CD14-positive monocyte (primary cell): ENCODE measurements at regions not wholly inside any gene's neighbourhood (a gene's known extent, or its start where the extent isn't known, plus 50 kb on each side); places are given as distances from the start of the nearest gene placed in this dataset.

Source experiments
- DNase-seq, 3 donors: peaks; one replicate each; pipeline ENCODE4 v3.0.0-alpha.2; 2011 to 2022
- H2AFZ ChIP-seq: 2 replicates; pipeline ENCODE4 v1.6.0; 2012; ENCODE audit warnings: mild to moderate bottlenecking, low read depth, low read length, inconsistent platforms; ENCODE audit not compliant: insufficient read depth, poor library complexity, severe bottlenecking
- H3K27ac ChIP-seq, 2 donors: 1 replicate in 1 of 2; 2 replicates in 1 of 2; pipeline ENCODE4 v1.5.1; 2012 to 2013; ENCODE audit warnings: low read length in 2 of 2, control low read depth in 1 of 2, inconsistent platforms in 1 of 2, low read depth in 1 of 2, mild to moderate bottlenecking in 1 of 2
- H3K27me3 ChIP-seq, 2 donors: one replicate each; pipeline versions ENCODE4 v1.6.0 to v1.6.1; 2011 to 2013; ENCODE audit warnings: low read length in 2 of 2; ENCODE audit not compliant: control insufficient read depth in 2 of 2, insufficient read depth in 2 of 2
- H3K36me3 ChIP-seq, 2 donors: replicated peaks in 1 of 2; 1 replicate in 1 of 2; 2 replicates in 1 of 2; pipeline versions ENCODE4 v1.5.1 to v1.6.1; 2012 to 2013; ENCODE audit warnings: low read length in 2 of 2, control low read depth in 1 of 2, inconsistent platforms in 1 of 2, mild to moderate bottlenecking in 1 of 2; ENCODE audit not compliant: insufficient read depth in 2 of 2, control insufficient read depth in 1 of 2
- H3K4me1 ChIP-seq, 2 donors: 1 replicate in 1 of 2; 2 replicates in 1 of 2; pipeline versions ENCODE4 v1.5.1 to v1.6.1; 2012 to 2013; ENCODE audit warnings: low read length in 2 of 2, control low read depth in 1 of 2, inconsistent platforms in 1 of 2, mild to moderate bottlenecking in 1 of 2, moderate library complexity in 1 of 2; ENCODE audit not compliant: insufficient read depth in 2 of 2, control insufficient read depth in 1 of 2
- H3K4me2 ChIP-seq: replicated peaks from 2 replicates; pipeline ENCODE3; 2012; ENCODE audit warnings: low read length, moderate library complexity, mild to moderate bottlenecking; ENCODE audit not compliant: poor library complexity, severe bottlenecking; ENCODE audit errors: extremely low read depth
- H3K4me3 ChIP-seq, 3 experiments: fragments of 200-600 bp in 1 of 3; sonication (generic) in 1 of 3; replicated peaks in 1 of 3; 1 replicate in 2 of 3; 2 replicates in 1 of 3; pipeline ENCODE4 v1.5.1; 2011 to 2013; ENCODE audit warnings: low read length in 3 of 3, mild to moderate bottlenecking in 3 of 3, control low read depth in 2 of 3, low read depth in 2 of 3, inconsistent platforms in 1 of 3, moderate library complexity in 1 of 3
- H3K79me2 ChIP-seq: 2 replicates; pipeline ENCODE4 v1.6.0; 2012; ENCODE audit warnings: mild to moderate bottlenecking, control low read depth, inconsistent platforms, low read length, moderate library complexity; ENCODE audit not compliant: insufficient read depth
- H3K9ac ChIP-seq: 2 replicates; pipeline ENCODE4 v1.6.0; 2017; ENCODE audit warnings: low read length, mild to moderate bottlenecking; ENCODE audit not compliant: insufficient read depth, poor library complexity, severe bottlenecking
- H3K9me3 ChIP-seq, 2 donors: replicated peaks in 1 of 2; 1 replicate in 1 of 2; 2 replicates in 1 of 2; pipeline versions ENCODE4 v1.5.1 to v1.6.1; 2012 to 2013; ENCODE audit warnings: low read length in 2 of 2, control low read depth in 1 of 2; ENCODE audit not compliant: control insufficient read depth in 1 of 2, insufficient read depth in 1 of 2
- H4K20me1 ChIP-seq: 2 replicates; pipeline ENCODE4 v1.6.0; 2012; ENCODE audit warnings: mild to moderate bottlenecking, low read length, control low read depth, moderate library complexity; ENCODE audit not compliant: insufficient read depth
- H3K27ac Mint-ChIP-seq, 7 donors: one replicate each; pipeline ENCODE4 v1.8.0; 2020; ENCODE audit warnings: mild to moderate bottlenecking in 7 of 7, mixed read lengths in 7 of 7, moderate library complexity in 6 of 7, inconsistent platforms in 2 of 7
- H3K27me3 Mint-ChIP-seq, 3 donors: one replicate each; pipeline ENCODE4 v1.8.0; 2021 to 2022; ENCODE audit warnings: low read depth in 3 of 3, mild to moderate bottlenecking in 3 of 3, mixed read lengths in 3 of 3, moderate library complexity in 3 of 3, inconsistent platforms in 1 of 3
- H3K36me3 Mint-ChIP-seq, 2 donors: one replicate each; pipeline ENCODE4 v1.8.0; 2020; ENCODE audit warnings: mixed read lengths in 2 of 2, inconsistent platforms in 1 of 2, mild to moderate bottlenecking in 1 of 2
- H3K4me1 Mint-ChIP-seq: one replicate; pipeline ENCODE4 v1.8.0; 2020; ENCODE audit warnings: mild to moderate bottlenecking, mixed read lengths
- H3K4me3 Mint-ChIP-seq, 2 donors: one replicate each; pipeline ENCODE4 v1.8.0; 2020; ENCODE audit warnings: mild to moderate bottlenecking in 2 of 2, mixed read lengths in 2 of 2, moderate library complexity in 1 of 2
- H3K9me3 Mint-ChIP-seq, 7 donors: one replicate each; pipeline ENCODE4 v1.8.0; 2020 to 2022; ENCODE audit warnings: mixed read lengths in 7 of 7, mild to moderate bottlenecking in 6 of 7, moderate library complexity in 6 of 7, inconsistent platforms in 2 of 7
- CTCF ChIP-seq: fragments of 200-600 bp; IDR thresholded peaks from one replicate; pipeline ENCODE4 v1.8.0; 2022; ENCODE audit warnings: antibody characterized with exemption, mild to moderate bottlenecking
- WGBS: methylation state at CpG from one replicate; pipeline ENCODE4 v1.1.5; 2013; ENCODE audit warnings: missing lambda C conversion rate; ENCODE audit not compliant: insufficient coverage; 5-methylcytosine and 5-hydroxymethylcytosine counted together
- intact Hi-C, 2 donors: fragments of 100-400 bp; cut with micrococcal nuclease; formaldehyde crosslinking; loops; one replicate each; pipeline versions ENCODE4 v1.15.0 to v1.15.1; 2023

DNA sequence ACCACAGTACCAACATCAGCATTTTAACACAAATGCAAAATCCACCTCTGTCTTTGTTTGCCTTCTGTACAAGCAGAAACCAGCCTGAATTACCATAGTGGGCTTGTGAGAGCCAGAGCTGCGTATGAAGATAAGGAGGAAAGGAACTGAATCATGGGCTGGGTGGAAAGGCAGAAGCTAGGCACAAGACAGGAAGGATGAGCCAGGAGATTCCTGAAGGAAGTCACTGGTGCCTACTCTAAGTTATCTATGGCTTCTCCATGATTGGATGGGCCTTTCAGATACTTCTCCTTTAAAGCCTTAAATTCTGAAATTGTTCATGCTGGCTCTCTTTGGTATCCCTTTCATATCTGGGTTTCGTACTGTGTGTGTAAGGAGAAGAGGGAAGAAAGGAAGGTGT lies 140.6 kb downstream of the LCA5 start:
- Histone ChIP-seq H3K79me2 (no peaks in the 10 kb centered on the region), H3K4me1 (no peaks in the 10 kb centered on the region), H2AFZ (no peak overlapping the region), H4K20me1 (no peaks in the 10 kb centered on the region), H3K4me3 (no peak overlapping the region), H3K4me2 (no peak overlapping the region), H3K9ac (no peak overlapping the region), H3K36me3 (no peaks in the 10 kb centered on the region), H3K27me3 (no peaks in the 10 kb centered on the region), H3K27ac (no peak overlapping the region), H3K9me3 (no peaks in the 10 kb centered on the region)
- TF ChIP-seq CTCF, result no peak
- intact Hi-C loops, result no loop called here
- Mint-ChIP-seq H3K27me3 (peaks cover 0 to 2% (median 0%) of the 10 kb centered on the region in 3 donors), H3K27ac (no peak overlapping the region), H3K4me1 (no peaks in the 10 kb centered on the region), H3K36me3 (no peaks in the 10 kb centered on the region), H3K9me3 (peaks cover 0 to 10% (median 5%) of the 10 kb centered on the region in 7 donors), H3K4me3 (no peak overlapping the region)
- no CpG with 5 or more reads among the region's 2 CpGs for WGBS
- no peak for DNase-seq

GRCh38 chr6:79394690-79395089 lies 142.5 kb downstream of the LCA5 start:
- no peak overlapping the region for H3K27ac ChIP-seq
- no peak overlapping the region for H3K9ac ChIP-seq
- no peak overlapping the region for H3K4me3 Mint-ChIP-seq
- H4K20me1 ChIP-seq, result no peaks in the 10 kb centered on the region
- H3K27me3 ChIP-seq, result no peaks in the 10 kb centered on the region
- no peak for TF ChIP-seq CTCF
- no peak overlapping the region for H3K4me3 ChIP-seq
- no peaks in the 10 kb centered on the region for H3K79me2 ChIP-seq
- H3K36me3 ChIP-seq, result no peaks in the 10 kb centered on the region
- H3K27me3 Mint-ChIP-seq, result no peaks in the 10 kb centered on the region
- H3K9me3 Mint-ChIP-seq, result peaks cover 0 to 10% (median 5%) of the 10 kb centered on the region in 7 donors
- intact Hi-C loops, result no loop called here
- 100% methylated on average over 1 of the region's 3 CpGs for WGBS
- no peak overlapping the region for H2AFZ ChIP-seq
- H3K4me1 ChIP-seq, result no peaks in the 10 kb centered on the region
- DNase-seq, result no peak
- H3K9me3 ChIP-seq, result no peaks in the 10 kb centered on the region
- no peaks in the 10 kb centered on the region for H3K4me1 Mint-ChIP-seq
- no peak overlapping the region for H3K27ac Mint-ChIP-seq
- H3K36me3 Mint-ChIP-seq, result no peaks in the 10 kb centered on the region
- no peak overlapping the region for H3K4me2 ChIP-seq
